ENCODE measurements at regions not wholly inside any gene's neighbourhood (a gene's known extent, or its start where the extent isn't known, plus 50 kb on each side); places are given as distances from the start of the nearest gene placed in this dataset.

DNA sequence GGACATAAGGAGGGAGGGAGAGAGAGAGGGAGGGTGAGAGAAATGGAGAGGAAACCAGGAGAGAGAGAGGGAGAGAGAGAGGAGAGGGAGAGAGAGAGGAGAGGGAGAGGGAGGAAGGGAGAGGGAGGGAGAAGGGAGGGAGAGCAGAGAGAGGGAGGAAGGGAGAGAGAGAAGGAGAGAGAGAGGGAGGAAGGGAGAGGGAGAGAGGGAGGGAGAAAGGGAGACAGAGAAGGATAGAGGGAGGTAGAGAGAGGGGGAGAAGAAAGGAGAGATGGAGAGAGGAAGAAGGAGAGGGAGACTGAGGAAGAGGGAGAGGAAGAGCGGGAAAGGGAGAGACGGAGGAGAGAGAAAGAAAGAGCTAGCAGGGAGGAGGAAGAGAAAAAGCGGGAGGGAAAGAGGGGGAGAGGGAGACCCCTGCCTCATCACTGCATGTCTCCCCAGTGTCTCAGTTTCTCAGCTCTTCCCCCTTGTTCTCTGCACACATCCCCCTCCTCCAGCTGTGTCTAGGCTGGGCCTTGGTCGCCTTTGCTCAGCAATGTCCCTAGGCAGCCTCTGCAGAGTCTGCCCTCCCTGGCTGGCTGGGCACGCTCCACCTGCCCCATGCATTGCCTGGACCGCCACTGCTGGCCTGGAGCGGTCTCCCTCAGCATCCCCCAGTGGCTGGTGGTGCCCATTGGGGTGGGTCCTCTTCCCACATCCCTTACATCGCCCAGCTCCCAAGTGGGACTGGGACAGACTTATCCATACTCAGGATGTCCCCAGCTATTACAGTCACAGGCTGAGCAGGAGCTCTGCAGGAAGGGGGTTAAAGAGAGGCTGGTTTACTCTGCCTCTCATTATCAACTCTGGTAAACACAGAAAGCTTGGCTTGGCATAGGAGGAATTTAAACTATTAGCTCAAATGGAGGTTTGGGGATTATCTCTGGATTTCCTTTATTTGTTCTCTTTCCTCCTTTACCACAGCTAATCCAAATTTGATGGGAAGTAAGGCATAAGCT is 85.7 kb upstream of the APCDD1 start:
- no peak for DNase-seq

DNA sequence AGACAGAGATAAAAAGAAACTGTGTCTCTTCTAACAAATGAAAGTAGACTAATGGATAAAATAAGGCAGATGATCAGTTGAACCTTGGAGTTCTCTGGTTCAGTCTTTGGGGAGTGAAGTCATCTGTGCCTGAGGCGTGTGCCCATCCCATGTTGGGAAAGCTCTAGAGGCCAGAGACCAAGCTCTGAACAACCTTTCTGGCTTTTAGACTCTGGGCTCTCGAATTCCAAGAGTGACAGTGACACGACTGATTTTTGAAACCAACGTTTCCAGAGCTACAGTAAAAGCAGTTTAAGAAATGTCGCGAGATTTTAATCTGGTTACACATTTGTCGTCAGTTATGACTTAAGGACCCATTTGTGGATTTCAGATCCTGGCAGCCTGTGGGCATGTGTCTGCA is 83.7 kb upstream of the APCDD1 start:
- DNase-seq, result no peak

DNA sequence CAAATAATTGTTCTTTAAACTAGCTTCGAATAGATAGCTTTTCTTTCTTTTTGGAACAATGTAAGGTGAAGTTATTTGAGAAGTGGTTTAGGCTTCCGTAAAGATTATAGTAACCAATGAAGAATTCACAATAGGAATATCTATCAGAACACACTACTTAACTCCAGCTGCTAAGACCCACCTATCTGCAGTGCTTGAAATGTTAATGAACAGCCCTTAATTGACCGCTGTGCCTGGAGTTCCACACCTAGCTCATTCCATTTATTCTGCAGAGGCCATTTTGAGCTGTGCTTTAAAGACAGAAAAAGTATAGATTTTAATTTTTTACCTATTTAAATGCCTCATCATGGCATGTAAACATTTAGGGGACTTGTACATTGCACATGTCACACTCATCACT is 83.3 kb upstream of the APCDD1 start:
- DNase-seq, result no peak

GRCh38 chr18:10374195-10374594 is 80.2 kb upstream of the APCDD1 start:
- no peak for DNase-seq

DNA sequence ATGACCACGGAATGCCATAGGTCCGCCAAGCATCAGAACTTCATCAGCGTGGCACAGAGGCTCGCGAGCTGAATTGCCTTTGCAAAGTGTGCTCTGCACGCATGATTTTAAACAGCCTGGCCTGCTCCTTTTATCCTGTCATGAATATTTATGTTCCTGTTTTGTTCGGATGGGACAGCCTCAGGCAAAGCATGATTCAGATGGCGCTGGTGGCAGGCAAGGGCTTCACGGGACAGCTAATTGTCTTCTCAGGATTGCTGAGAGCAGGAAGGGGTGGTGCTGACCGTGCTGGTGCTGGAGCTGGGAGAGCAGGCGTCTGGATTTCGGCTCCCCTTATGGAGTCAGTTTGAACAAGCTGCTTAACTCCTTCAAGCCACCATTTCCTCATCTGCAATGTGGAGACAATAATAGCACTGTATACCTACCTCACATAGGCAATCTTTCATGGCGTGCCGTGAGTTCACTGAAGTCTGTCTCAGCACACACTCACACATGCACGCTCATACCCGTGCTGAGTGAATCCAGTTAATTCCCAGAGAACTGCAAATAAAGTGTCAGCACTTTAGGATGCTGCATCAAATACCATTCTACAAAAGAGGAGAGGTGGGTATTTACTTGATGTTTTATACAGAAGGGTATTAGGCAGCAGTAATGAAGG is 79.7 kb upstream of the APCDD1 start:
- DNase-seq, result no peak

- no peak for DNase-seq
Observed at GRCh38 chr18:10376731-10377130, 77.7 kb upstream of the APCDD1 start.

GRCh38 chr18:10377956-10378355 is 76.5 kb upstream of the APCDD1 start:
- DNase-seq, result no peak

DNA sequence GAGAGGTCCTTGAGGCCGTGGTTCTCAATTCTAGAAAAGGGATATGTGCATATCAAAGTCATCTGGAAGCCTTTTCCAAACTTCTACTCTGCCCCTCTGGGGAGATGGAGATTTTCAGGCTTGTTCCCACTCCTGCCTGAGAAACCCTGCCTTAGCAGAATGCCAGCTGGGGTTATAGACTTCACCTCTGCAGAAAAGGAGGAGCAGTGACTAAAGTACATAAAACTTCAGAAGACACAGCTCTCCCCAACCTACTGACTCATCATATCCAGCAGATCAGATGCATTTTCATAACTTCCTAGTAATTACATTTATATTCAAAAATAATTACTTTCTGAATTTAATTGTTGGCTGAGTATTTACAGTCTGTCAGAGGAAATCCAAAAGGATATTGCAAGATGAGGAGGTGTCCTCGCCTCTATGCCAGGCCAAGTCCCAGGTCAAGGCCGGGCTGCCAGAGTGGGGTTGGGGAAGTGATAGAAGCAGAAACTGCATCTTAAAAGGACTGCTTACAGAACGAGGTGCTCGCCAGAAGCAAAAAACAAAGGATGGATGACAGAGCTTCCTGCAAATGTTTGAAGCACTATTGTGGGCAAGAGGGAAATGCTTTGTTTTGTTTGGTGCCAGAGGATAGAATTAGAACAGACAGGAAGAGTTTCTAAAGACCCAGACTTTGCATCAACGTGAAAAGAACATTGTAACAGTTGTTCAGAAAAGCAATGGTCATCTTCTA is 75.6 kb upstream of the APCDD1 start:
- no peak for DNase-seq

GRCh38 chr18:10379522-10379921 is 74.9 kb upstream of the APCDD1 start:
- DNase-seq, result no peak

- DNase-seq, result no peak
Observed at GRCh38 chr18:10381516-10381915, 72.9 kb upstream of the APCDD1 start.

- no peak for DNase-seq
Observed at GRCh38 chr18:10381951-10382350, 72.5 kb upstream of the APCDD1 start.

DNA sequence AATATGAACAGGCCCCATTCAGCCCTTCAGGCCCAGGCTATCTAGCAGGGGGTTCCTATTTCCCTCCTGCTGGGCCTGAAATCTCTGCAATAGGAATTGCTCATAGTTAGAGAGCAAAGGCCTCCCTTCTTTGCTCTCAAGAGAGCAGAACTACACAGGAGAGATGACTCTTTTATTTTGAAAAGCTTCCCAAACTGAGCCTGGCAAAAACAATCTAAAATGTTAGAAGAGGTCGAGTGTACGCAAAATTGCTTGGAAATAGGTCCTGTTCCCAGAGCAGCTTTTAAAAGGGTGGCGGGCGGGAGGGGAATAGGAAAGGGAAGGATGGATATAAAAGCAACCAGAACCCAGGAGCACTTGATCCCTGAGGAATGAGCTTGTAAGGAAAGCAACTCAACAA is 68.4 kb upstream of the APCDD1 start:
- DNase-seq, result no peak

GRCh38 chr18:10386956-10387355 is 67.5 kb upstream of the APCDD1 start:
- DNase-seq, result no peak

- DNase-seq, result no peak
Observed at GRCh38 chr18:10387399-10387798, 67.0 kb upstream of the APCDD1 start.

GRCh38 chr18:10388373-10388772 is 66.1 kb upstream of the APCDD1 start:
- DNase-seq, result no peak

DNA sequence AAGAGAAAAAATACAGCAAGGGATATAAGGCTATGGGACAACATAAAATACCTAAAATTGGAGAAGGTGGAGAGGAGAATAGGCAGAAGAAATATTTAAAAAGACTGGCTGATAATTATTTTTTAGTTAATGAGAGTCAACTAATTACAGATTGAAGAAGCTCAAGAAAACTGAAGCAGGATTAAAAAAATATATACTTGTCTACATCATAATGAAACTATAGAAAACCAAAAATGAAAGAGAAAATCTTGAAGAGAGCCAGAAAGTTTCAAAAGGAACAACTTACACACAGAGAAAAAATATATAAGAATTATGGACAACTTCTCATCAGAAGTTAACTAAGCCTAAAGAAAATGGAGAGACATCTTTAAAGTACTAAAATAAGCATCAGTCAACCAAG is 62.9 kb upstream of the APCDD1 start:
- no peak for DNase-seq

DNA sequence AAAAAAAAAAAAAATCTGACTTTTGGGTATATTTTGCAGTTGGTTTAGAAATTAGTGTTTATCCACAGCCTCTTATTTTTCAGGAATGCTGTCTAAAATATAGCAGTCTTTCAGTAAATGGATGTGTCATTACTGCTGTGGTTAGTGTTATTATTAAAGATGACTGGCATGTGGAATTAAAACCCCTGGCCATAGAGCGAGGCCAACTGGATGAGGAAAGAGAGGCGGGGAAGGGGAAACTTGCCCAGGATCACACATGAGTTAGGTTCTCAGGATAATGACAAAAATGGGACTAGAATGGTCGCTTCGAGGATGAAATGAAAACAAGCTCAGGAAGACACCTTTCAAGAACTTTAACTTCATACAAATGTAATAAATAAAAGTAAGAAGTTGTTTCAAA is 57.4 kb upstream of the APCDD1 start:
- DNase-seq, result no peak

DNA sequence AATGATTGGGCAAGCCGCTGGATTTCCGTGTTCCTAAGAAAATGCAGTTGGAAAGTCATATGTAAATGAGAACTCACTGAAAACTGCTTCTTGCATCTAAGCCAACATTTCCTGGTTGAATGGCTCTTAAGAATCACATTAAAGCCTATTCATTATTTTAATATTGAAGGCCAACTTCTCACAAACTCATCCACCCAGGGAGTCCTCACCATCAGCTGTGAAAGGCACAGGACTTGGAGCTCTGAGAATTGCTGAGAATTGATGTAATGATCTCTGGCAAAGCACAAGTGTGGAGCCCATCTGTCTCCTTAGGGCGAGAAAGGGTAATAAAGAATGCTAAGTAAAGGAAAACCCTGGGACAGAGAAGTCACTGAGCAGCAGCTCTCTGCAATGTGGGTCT is 55.9 kb upstream of the APCDD1 start:
- no peak for DNase-seq

DNA sequence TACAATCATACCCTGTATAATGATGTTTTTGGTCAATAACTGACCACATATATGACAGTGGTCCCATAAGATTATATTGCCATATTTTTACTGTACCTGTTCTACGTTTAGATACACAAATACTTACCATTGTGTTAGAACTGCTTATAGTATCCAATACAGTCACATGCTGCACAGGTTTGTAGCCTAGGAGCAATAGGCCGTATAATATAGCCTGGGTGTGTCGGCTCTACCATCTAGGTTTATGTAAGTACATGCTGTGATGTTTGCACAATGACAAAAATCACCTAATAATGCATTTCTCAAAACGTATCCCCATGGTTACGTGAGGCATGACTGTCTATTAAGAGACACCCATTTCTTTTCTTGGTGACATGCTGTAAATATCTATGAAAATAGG is 55.0 kb upstream of the APCDD1 start:
- DNase-seq, result no peak

DNA sequence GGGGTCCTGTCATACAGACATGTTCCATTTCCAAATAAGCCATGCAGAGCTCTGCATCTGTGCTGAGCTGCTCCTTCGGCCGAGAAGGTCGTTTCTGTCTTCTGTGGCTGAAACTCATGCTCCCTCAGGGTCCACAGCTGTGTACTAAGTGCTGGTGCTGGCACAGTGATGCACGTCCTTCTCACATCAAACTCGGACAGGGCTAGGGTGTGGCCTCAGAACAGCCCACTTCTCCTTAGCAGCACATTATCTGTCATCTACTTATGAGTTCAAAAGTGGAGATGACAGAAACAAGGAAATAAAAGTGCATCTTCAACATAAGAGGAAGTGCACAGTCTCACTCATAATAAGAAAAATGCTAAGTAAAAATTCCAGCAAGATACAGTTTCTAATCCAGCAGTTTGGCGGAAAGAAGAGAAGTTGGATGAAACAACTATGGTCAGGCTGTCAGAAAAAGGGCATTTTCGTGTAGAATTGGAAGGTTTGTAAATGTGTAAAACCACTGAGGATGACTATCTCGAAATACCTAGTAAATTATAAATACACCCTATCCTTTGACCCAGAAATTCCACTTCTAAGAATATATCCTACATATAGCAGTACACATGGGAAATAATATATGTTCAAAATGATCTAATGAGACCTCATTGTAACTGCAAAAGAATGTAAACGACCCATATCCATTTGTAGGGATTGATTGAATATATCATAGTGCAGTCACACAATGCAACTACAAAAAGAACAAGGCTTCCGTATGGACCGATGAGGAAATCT is 53.7 kb upstream of the APCDD1 start:
- no peak for DNase-seq

- no peak for DNase-seq
Observed at GRCh38 chr18:10401521-10401920, 52.9 kb upstream of the APCDD1 start.

GRCh38 chr18:10401930-10402329 is 52.5 kb upstream of the APCDD1 start:
- no peak for DNase-seq

All from effector CD8-positive, alpha-beta T cell (primary cell).